Caki2 (cell line): ENCODE measurements at regions not wholly inside any gene's neighbourhood (a gene's known extent, or its start where the extent isn't known, plus 50 kb on each side); places are given as distances from the start of the nearest gene placed in this dataset.

ENCODE experiments used
- DNase-seq: peaks from one replicate; pipeline ENCODE4 v3.0.0-alpha.2; 2015; ENCODE audit warnings: low read depth
- in situ Hi-C: cut with HindIII; loops from 2 replicates; pipeline ENCODE4 v1.10.0; 2016; ENCODE audit warnings: low sequenced_read_pairs, low pct_unique_long_range_greater_than_20kb, mixed read lengths

- DNase-seq = no peak
- in situ Hi-C loops = no loop called here
Measured at GRCh38 chr13:107258599-107259187, 690.8 kb upstream of the ARGLU1 start.

GRCh38 chr13:107254392-107254791, 686.5 kb upstream of the ARGLU1 start:
- in situ Hi-C loops = no loop called here
- DNase-seq = no peak

DNA sequence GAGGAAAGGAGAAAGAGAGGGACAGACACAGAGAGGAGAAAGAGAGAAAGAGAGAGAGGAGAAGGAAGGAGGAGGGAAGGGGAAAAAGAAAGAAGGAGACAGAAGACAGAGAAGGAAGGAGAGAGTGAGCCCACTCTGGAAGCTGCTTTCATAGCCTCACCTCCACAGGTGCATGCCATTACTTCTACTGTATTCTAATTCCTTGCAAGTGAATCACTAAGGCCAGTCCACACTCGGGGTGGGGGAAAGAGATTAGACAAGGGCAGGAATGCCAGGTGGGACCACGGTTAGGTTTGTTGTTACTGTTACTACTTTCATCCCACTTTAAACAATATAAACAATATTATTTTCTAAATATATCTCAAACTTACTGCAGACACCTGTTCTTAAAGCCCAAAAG, 684.5 kb upstream of the ARGLU1 start:
- no peak for DNase-seq
- in situ Hi-C loops = no loop called here

- DNase-seq = no peak
- in situ Hi-C loops = no loop called here
Measured at GRCh38 chr13:107252021-107252420, 684.1 kb upstream of the ARGLU1 start.

DNA sequence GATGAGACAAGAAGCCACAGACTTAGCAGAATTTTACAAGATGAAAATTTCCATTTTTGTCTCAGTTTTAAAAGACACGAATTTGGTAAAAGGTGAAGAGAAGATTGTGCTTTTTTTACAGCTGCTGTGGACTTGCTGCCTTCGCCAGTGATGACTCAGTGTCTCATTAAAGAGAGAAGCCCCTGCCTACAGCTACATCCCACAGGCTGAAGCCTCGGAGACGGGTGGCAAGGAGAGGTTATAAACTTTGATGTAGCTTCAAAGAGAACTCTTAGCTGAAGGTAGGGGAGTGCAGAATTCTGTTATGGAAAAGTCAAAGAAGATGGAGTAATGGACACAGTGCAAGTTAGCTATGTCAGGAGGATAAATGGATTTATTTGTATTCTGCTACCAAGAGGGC, 683.4 kb upstream of the ARGLU1 start:
- DNase-seq = no peak
- in situ Hi-C loops = no loop called here

DNA sequence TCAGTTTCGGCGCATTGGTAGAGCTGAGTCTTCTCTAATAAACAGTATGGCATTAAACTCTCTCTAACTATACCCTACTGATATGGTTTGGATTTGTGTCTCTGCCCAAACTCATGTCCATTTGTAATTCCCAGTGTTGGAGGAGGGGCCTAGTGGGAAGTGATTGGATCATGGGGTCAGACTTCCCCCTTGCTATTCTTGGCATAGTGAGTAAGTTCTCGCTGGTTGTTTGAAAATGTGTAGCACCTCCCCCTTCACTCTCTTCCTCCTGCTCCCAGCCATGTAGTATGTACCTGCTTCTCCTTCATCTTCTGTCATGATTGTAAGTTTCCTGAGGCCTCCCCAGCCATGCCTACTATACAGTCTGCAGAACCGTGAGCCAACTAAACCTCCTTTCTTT, 682.7 kb upstream of the ARGLU1 start:
- no peak for DNase-seq
- in situ Hi-C loops = no loop called here

GRCh38 chr13:107244241-107244640, 676.3 kb upstream of the ARGLU1 start:
- DNase-seq = no peak
- in situ Hi-C loops = no loop called here

DNA sequence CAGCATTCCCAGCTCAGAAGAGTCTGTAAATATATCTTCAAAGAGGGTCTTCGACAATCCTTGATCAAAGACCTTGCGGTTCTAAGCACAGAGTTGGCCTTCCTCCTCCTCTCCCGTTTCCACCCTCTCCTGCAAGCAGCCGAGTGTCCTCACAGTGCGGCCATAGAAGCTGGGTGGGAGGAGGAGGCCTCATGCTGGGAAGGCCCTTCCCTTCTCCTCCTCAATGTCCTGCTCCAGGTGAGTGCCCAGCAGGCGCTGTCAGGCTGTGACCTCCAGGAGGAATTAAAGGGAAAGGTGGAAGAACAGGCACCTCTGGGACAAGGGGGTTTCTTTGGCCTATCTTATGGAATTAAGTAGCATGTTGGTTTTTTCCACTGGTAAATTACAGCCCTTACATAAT, 674.2 kb upstream of the ARGLU1 start:
- in situ Hi-C loops = no loop called here
- no peak for DNase-seq

GRCh38 chr13:107241381-107241780, 673.4 kb upstream of the ARGLU1 start:
- DNase-seq = no peak
- in situ Hi-C loops = no loop called here

- in situ Hi-C loops = no loop called here
- DNase-seq = no peak
Measured at GRCh38 chr13:107239213-107239612, 671.3 kb upstream of the ARGLU1 start.

GRCh38 chr13:107238262-107238981, 670.5 kb upstream of the ARGLU1 start:
- in situ Hi-C loops = no loop called here

DNA sequence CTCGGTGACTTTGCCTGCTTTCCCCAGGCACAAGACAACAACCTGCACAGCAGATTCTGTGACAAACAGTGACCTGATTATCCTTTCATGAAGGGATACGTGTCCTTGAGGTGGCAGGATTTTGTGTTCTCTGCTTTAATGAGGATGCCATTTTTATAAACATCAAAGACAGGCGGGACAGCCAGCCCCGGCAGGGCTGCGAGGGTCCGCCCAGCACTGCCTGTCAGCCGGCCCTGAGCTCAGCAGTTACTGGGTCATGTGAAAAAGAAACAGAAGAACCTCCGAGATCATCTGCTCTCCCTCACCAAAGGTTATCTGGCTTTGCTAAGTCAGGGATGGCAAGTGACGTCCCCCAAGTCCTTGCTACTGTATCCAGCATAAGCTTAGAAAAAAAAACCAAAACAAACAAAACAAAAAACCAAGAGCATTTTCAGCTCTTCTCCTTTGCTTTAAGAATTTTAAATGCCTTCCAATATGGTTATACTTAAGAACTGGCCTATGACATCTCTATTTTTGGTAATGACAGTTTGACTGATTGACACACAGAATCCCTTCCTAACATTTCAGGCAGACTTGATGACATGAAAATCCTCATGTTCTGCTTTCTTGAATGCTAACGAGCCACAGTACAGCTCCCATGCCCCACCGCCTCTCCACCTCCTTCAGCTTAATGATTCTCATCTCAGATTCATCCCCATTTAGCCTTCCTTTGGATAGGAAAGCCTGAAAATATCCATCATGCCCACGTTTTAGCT, 666.6 kb upstream of the ARGLU1 start:
- no peak for DNase-seq
- in situ Hi-C loops = no loop called here

More at GRCh38 chr13:107238262-107238981, 670.5 kb upstream of the ARGLU1 start:
- no peak for DNase-seq

GRCh38 chr13:107233541-107233940, 665.6 kb upstream of the ARGLU1 start:
- in situ Hi-C loops = no loop called here
- no peak for DNase-seq

- in situ Hi-C loops = no loop called here
- DNase-seq = no peak
Measured at GRCh38 chr13:107231944-107232343, 664.0 kb upstream of the ARGLU1 start.

DNA sequence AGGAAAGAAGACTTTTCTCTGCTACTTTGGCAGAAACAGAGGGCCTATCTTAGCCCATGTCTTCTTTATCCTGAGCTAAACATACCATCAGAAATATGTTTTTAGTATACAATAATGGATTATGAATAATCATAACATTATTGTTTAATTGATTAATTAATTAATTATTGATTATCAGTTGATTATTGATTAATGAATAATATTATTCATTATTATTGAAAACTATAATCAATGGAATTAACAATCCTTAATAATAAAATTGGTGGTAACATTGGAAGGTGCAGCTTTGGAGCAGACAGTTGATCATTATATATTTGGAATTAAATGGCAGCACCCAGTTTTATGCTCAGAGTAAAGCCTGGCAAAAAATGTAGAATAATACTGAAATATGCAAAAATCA, 655.9 kb upstream of the ARGLU1 start:
- in situ Hi-C loops = no loop called here
- no peak for DNase-seq

- DNase-seq = no peak
- in situ Hi-C loops = no loop called here
Measured at GRCh38 chr13:107222597-107222996, 654.7 kb upstream of the ARGLU1 start.

- in situ Hi-C loops = no loop called here
- DNase-seq = no peak
Measured at GRCh38 chr13:107220245-107220644, 652.3 kb upstream of the ARGLU1 start.

DNA sequence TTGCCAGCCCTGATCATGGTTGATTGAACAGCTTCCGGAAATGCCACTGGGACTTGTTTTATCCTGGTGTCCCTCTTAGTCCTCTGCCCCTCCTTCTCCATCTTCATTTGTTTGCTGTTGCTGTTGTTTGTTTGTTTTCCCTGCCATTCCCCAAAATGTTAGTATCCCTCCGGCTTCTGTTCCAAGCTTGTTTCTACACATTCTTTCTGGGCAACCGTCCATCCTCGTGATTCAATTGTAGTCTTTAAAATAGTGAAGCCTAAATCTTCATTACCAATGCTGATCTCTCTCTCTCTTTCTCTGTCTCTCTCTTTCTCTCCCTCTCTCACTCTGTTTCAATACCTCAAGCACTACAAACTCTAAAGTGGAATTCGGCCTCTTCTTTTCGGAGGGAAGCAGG, 649.3 kb upstream of the ARGLU1 start:
- in situ Hi-C loops = no loop called here
- peak; percentile 12 for DNase-seq

- DNase-seq = no peak
Measured at GRCh38 chr13:107216046-107216755, 648.3 kb upstream of the ARGLU1 start.

More at GRCh38 chr13:107216046-107216755, 648.3 kb upstream of the ARGLU1 start:
- in situ Hi-C loops = no loop called here
